ENCODE measurements at regions not wholly inside any gene's neighbourhood (a gene's known extent, or its start where the extent isn't known, plus 50 kb on each side); places are given as distances from the start of the nearest gene placed in this dataset.
"Not testable (repeated sequence)": the region's sequence is repeated elsewhere in the genome, so short reads cannot be mapped to it uniquely, and the experiment has no call there.

DNA sequence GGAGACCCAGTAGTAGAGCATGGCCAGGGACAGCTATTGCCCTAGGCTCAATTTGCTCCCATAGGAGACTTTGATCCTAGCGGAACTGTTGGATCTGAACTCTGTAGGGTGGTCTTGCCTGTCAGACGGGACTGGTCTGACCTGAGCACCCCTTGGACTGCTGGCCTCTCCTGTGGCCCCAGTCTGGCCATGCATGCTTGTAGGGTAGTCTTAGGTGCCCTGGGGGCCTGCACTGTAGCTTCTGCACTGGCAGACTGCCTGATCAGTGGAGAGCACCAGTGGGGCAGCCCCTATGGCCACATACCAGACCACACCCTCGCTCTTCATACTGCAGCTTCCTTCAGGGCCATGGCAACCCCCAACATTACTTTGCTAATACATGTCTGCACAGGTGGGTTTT lies 396.1 kb upstream of the GRAMD2B start:
- TF ChIP-seq, protein P1, sequence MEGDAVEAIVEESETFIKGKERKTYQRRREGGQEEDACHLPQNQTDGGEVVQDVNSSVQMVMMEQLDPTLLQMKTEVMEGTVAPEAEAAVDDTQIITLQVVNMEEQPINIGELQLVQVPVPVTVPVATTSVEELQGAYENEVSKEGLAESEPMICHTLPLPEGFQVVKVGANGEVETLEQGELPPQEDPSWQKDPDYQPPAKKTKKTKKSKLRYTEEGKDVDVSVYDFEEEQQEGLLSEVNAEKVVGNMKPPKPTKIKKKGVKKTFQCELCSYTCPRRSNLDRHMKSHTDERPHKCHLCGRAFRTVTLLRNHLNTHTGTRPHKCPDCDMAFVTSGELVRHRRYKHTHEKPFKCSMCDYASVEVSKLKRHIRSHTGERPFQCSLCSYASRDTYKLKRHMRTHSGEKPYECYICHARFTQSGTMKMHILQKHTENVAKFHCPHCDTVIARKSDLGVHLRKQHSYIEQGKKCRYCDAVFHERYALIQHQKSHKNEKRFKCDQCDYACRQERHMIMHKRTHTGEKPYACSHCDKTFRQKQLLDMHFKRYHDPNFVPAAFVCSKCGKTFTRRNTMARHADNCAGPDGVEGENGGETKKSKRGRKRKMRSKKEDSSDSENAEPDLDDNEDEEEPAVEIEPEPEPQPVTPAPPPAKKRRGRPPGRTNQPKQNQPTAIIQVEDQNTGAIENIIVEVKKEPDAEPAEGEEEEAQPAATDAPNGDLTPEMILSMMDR (IDR thresholded peaks at IDR 0.05; ENCODE audit: partially characterized antibody, unreplicated experiment), result no peak
- Mint-ChIP-seq H3K36me3 (ENCODE audit: unreplicated experiment) (peaks cover 20% of the 10 kb centered on the region), H3K4me1 (ENCODE audit: low read depth, unreplicated experiment) (peaks cover 4% of the 10 kb centered on the region), H3K9me3 (ENCODE audit: unreplicated experiment) (peaks cover 12% of the 10 kb centered on the region), H3K27ac (ENCODE audit: unreplicated experiment) (no peak overlapping the region), H3K27me3 (ENCODE audit: unreplicated experiment) (peaks cover 10% of the 10 kb centered on the region), H3K4me3 (ENCODE audit: unreplicated experiment) (no peak overlapping the region)
- DNase-seq, result no peak

DNA sequence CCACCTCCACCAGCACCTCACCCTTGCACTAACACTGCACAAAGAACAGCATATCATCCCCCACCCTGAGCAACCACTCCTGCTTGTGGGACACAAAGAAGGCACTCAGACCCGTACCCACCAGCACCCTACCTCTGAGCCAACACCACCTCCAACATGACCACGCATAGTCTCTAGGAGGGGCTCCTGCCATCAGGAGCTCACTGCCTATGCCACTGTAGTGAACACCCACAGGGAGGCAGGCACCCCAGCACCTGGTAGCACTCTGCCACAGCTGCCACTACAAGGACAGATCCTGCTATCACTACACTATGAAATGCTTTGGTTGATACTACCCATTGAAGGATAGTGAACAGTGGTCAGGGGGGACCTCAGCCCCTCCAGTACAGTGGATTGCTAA lies 395.6 kb upstream of the GRAMD2B start:
- H3K27me3 Mint-ChIP-seq (ENCODE audit: unreplicated experiment), result peaks cover 10% of the 10 kb centered on the region
- peaks cover 12% of the 10 kb centered on the region for H3K9me3 Mint-ChIP-seq (ENCODE audit: unreplicated experiment)

DNA sequence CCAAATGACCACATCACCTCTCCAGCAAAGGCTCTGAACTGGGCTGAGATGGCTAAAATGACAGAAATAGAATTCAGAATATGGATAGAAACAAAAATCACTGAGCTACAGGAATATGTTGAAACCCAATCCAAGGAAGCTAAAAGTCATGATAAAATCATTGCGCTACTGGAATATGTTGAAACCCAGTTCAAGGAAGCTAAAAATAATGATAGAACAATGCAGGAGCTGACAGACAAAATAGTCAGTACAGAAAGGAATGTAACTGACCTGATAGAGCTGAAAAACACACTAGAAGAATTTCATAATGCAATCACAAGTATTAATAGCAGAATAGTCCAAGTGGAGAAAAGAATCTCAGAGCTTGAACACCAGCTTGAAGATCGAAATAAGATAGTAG lies 394.9 kb upstream of the GRAMD2B start:
- no peak for DNase-seq
- TF ChIP-seq, protein P1 (IDR thresholded peaks at IDR 0.05; ENCODE audit: partially characterized antibody, unreplicated experiment), result no peak
- Mint-ChIP-seq H3K4me1 (ENCODE audit: low read depth, unreplicated experiment) (peaks cover 4% of the 10 kb centered on the region), H3K9me3 (ENCODE audit: unreplicated experiment) (peaks cover 12% of the 10 kb centered on the region), H3K27me3 (ENCODE audit: unreplicated experiment) (peaks cover 10% of the 10 kb centered on the region), H3K4me3 (ENCODE audit: unreplicated experiment) (no peak overlapping the region), H3K36me3 (ENCODE audit: unreplicated experiment) (peaks cover 20% of the 10 kb centered on the region), H3K27ac (ENCODE audit: unreplicated experiment) (no peak overlapping the region)

More for the DNA sequence above, 395.6 kb upstream of the GRAMD2B start:
- Mint-ChIP-seq H3K4me3 (ENCODE audit: unreplicated experiment) (no peak overlapping the region), H3K4me1 (ENCODE audit: low read depth, unreplicated experiment) (peaks cover 4% of the 10 kb centered on the region), H3K27ac (ENCODE audit: unreplicated experiment) (no peak overlapping the region), H3K36me3 (ENCODE audit: unreplicated experiment) (peaks cover 20% of the 10 kb centered on the region)
- no peak for DNase-seq
- TF ChIP-seq, protein P1 (IDR thresholded peaks at IDR 0.05; ENCODE audit: partially characterized antibody, unreplicated experiment), result no peak

DNA sequence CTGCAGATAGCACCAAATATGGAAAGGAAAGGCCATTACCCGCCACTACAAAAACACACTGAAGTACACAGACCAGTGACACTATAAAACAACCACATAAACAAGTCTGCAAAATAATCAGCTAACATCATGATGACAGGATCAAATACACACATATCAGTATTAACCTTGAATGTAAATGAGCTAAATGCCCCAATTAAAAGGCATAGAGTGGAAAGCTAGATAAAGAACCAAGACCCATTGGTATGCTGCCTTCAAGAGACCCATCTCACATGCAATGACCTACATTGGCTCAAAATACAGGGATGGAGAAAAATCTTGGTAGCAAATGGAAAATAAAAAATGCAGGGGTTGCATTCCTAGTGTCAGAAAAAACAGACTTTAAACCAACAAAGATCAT lies 393.9 kb upstream of the GRAMD2B start:
- H3K27ac Mint-ChIP-seq (ENCODE audit: unreplicated experiment); DNase-seq; H3K4me3 Mint-ChIP-seq (ENCODE audit: unreplicated experiment); H3K4me1 Mint-ChIP-seq (ENCODE audit: low read depth, unreplicated experiment); H3K27me3 Mint-ChIP-seq (ENCODE audit: unreplicated experiment); H3K9me3 Mint-ChIP-seq (ENCODE audit: unreplicated experiment): not testable (repeated sequence)
- H3K36me3 Mint-ChIP-seq (ENCODE audit: unreplicated experiment), result peaks cover 20% of the 10 kb centered on the region

DNA sequence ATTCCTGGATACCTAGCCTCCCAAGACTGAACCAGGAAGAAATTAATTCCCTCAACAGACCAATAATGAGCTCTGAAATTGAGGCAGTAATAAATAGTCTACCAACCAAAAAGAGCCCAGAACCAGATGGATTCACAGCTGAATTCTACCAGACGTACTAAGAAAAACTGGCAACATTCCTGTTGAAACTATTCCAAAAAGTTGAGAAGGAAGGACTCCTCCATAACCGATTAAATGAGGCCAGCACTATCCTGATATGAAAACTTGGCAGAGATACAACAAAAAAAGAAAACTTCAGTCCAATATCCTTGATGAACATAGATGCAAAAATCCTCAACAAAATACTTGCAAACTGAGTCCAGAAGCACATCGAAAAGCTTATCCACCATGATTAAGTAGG lies 392.5 kb upstream of the GRAMD2B start:
- TF ChIP-seq, protein P1 (IDR thresholded peaks at IDR 0.05; ENCODE audit: partially characterized antibody, unreplicated experiment), result no peak
- DNase-seq, result no peak
- no peak overlapping the region for H3K27ac Mint-ChIP-seq (ENCODE audit: unreplicated experiment)
- H3K9me3 Mint-ChIP-seq (ENCODE audit: unreplicated experiment), result peaks cover 8% of the 10 kb centered on the region
- H3K4me1 Mint-ChIP-seq (ENCODE audit: low read depth, unreplicated experiment), result no peaks in the 10 kb centered on the region
- peaks cover 20% of the 10 kb centered on the region for H3K36me3 Mint-ChIP-seq (ENCODE audit: unreplicated experiment)
- no peak overlapping the region for H3K4me3 Mint-ChIP-seq (ENCODE audit: unreplicated experiment)
- peaks cover 10% of the 10 kb centered on the region for H3K27me3 Mint-ChIP-seq (ENCODE audit: unreplicated experiment)

All from glutamatergic neuron (in vitro differentiated cells).